ENCODE measurements at regions not wholly inside any gene's neighbourhood (a gene's known extent, or its start where the extent isn't known, plus 50 kb on each side); places are given as distances from the start of the nearest gene placed in this dataset.

DNA sequence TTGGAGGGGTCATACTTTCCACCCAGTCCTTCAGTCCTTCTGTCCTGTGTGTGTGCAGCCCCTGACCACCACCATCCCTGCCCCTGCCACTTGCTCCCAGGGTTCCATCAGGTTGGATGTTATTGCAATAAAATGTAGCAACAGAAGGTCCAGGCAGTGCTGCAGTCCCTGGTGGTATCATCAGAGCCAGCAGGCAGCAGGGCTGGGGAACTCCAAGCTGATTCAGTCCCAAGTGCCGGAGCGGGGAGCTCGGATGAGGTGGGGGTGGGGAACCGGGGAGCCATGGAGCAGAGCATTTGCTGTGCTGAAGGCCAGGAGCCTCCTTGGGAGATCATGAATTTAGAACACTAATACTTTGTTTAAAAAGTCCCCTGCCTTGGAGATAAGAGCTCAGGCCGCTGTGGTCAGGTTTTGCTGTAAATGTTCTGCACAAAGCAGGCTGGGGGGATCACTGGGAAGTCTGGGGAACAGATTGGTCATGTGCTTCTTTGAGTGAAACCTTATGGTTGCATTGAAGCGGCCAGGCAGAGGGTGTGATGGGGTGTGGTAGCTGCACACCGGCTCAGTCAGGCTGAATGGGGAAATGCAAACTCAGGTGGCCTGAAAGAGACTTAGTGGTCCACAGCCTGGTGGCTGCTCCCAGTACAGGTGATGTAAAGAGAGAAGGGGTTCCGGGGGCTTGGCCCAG lies 225.9 kb downstream of the SEC14L1 start:
- DNase-seq = no peak

DNA sequence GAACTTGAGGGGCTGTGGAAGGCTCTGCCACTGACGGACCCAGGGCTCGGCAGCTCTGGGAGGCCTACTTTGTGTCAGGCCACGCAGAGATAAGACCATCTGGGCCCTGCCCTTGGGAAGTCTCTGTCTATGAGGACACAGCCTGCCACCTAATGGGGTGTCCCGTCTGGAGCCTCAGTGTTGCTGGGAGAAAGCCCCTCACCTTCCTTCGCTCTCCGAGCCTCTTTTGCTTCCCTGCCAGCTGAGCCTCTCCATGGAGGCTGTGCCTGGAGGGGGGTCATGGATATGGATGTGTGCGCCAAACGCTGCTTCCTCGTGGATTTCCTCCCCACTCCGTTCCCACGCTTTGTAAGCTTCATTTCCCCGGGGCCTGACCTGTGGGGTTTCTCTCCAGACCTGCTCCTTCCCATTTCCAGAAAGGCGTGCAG lies 228.8 kb downstream of the SEC14L1 start:
- DNase-seq = no peak

DNA sequence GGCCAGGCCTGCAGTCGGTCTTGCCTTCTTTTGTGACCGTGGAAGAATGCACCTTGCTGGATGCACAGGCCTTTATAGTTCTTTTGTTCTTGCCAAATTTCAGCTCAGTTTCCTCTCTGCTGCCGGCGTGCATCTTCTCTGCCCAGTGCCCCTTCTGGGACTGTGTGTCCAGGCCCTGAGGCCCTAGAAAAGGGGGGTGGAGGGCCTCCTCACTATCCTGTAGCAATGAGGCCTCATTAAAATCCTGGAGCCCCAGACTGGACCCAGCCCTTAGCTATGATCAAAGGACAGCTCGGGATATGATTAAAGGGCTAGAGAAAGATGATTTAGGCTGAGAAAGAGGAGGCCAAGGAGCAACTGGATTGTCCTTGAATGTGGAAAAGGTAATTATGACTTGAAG lies 229.8 kb downstream of the SEC14L1 start:
- DNase-seq = no peak

DNA sequence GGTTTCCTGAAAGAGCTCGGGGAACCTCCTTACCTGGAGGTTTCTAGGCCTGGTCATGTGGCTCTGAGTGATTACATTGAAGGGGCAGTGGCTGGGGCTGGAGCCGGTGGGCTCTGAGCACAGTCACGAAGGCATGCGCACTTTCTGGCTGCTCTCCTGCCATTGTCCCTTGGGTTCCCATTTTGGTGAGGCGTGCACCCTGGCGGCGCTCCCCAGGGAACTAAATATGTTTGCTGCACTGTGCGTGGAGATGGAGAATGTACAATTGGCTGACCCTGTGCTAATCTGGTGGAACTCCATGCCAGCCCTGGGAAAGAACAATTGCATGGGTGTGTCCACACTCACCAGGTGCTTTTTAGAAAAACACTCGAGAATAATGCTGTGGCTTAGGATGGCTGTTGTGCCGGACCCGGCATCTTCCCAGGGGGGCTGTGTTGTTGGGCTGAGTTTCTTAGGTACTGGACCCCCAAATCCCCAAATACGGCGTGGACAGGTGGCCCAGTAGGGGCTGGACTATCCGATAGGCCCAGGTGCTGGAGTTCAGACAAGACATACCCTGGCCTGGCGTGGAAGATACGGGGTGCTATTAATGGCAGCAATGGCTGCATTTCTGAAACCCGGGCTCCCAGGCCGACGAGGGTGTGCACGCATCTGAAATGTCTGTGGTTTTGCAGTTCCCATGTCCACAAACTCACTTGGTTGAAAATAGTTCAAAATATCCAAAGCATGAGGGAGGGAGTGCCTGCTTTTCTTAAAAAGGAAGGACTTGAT lies 230.5 kb downstream of the SEC14L1 start:
- no peak for DNase-seq

DNA sequence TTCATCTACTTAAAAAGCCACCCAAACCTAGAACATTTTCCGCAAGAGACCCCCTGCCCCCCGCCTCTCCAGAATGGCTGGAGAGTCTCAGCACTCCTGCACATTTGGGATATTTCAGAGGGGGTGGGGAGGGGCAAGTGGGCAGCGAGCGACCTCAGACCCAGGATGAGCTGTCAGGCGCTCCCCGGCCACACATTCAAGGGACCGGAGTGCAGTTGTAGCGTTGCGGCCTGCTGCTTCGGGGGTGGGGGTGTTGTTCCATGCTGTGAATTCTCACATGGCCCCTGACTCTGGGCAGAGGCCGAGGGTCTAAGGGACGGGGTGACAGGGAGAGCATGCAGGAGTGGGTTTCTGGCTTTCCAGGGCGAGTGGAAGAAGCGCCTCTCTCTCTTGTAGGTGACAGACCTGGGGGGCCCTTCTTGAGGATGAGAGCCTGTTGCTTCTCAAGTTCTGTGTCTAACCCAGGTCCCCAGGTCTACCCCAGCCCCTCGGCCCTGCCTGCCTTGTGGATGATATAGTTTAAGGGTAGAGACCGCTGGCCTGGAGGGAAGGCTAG lies 231.2 kb downstream of the SEC14L1 start:
- DNase-seq = no peak

DNA sequence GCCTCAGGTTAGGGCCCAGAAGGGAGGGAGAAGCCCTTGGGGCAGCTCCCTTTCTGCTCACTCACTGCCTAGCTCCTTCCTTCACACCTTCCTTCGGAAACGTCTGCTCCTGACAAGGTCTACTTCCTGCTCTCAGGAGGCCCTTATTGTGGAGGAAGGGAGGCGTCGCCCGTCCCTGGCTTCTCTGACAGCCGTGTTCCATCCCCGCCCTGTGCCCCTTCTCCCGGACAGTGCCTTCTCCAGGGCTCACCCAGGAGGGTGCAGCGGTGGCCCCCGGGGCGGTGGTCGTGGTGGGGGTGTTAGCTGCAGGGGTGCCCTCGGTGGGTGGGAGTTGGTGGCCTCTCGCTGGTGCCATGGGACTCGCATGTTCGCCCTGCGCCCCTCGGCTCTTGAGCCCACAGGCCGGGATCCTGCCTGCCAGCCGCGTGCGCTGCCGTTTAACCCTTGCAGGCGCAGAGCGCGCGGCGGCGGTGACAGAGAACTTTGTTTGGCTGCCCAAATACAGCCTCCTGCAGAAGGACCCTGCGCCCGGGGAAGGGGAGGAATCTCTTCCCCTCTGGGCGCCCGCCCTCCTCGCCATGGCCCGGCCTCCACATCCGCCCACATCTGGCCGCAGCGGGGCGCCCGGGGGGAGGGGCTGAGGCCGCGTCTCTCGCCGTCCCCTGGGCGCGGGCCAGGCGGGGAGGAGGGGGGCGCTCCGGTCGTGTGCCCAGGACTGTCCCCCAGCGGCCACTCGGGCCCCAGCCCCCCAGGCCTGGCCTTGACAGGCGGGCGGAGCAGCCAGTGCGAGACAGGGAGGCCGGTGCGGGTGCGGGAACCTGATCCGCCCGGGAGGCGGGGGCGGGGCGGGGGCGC lies 231.9 kb downstream of the SEC14L1 start:
- DNase-seq = no peak

DNA sequence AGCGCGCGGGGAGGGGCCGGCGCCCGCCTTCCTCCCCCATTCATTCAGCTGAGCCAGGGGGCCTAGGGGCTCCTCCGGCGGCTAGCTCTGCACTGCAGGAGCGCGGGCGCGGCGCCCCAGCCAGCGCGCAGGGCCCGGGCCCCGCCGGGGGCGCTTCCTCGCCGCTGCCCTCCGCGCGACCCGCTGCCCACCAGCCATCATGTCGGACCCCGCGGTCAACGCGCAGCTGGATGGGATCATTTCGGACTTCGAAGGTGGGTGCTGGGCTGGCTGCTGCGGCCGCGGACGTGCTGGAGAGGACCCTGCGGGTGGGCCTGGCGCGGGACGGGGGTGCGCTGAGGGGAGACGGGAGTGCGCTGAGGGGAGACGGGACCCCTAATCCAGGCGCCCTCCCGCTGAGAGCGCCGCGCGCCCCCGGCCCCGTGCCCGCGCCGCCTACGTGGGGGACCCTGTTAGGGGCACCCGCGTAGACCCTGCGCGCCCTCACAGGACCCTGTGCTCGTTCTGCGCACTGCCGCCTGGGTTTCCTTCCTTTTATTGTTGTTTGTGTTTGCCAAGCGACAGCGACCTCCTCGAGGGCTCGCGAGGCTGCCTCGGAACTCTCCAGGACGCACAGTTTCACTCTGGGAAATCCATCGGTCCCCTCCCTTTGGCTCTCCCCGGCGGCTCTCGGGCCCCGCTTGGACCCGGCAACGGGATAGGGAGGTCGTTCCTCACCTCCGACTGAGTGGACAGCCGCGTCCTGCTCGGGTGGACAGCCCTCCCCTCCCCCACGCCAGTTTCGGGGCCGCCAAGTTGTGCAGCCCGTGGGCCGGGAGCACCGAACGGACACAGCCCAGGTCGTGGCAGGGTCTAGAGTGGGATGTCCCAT lies 232.8 kb downstream of the SEC14L1 start:
- no peak for DNase-seq

DNA sequence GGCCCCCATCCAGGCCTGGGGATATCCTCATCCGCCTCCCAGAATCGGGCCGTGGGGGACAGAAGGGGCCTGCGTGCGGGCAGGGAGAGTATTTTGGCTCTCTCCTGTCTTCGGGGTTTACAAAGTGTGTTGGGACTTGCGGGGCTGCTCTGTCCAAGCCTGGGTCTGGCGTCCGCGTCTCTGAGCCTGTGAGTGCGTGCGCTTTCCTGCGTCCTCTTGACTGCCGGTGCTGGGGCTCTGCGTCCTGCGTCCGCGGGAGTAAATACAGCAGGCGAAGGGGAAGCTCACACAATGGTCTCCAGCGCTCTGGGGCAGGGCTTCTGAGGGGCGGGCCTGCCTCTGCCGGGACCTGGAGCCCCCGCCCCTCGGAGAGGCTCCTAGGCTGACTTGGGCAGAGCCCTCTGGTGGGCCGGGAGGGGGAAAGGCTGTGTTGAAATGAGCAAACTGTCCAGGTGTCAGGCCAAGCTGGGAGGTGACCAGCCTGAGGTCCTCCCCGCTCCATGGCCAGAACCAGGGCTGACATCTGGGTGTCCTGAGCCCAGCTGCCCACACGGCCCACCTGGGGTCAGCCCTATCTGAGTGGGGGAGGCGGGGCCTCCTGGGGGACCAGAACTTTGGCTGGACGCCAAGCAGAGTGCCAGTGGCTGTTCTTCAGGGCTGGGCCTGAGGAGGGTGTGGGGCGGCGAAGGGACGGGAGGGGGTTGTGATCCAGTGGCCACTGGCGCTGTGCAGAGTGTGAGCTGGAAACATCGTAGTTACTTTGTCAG lies 233.6 kb downstream of the SEC14L1 start:
- DNase-seq = no peak

DNA sequence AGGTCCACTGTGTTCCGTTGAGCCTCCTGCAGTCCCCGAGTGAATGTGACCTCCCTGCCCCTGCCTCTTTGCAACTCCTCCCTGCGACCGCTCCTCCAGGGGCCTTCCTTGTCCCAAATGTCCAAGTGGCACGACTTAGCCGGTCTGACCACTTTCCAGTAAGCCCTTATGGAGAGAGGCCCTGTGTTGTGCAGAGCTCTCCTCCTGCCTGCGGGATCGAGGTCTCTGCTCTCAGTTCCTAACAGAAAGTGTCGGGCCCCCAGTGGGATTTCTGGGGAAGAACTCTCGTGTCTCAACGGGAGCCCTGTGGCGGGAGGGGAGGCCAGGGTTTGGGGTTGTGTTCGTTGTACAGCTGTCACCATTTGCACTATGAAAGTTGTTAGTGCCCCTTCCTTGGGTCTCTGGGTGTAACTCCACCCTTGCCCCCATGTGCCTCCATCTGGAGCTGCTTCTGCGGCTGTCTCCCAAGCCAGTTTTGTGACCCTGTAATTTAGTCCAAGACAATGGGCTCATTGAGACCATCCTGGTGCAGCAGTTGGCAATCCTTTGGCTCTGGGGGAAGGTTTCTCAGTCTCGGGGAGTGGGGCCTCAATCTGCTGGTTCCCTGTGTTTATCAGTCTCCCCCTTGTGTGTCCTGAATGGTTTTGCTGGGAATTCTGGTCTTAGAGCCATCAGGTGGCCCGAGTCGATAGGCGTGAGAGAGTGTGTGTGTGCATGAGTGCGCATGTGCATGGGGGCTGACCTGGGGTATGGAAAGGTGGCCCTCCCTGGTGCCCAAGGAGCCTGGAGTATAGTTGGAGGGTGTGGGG lies 234.5 kb downstream of the SEC14L1 start:
- DNase-seq = no peak

DNA sequence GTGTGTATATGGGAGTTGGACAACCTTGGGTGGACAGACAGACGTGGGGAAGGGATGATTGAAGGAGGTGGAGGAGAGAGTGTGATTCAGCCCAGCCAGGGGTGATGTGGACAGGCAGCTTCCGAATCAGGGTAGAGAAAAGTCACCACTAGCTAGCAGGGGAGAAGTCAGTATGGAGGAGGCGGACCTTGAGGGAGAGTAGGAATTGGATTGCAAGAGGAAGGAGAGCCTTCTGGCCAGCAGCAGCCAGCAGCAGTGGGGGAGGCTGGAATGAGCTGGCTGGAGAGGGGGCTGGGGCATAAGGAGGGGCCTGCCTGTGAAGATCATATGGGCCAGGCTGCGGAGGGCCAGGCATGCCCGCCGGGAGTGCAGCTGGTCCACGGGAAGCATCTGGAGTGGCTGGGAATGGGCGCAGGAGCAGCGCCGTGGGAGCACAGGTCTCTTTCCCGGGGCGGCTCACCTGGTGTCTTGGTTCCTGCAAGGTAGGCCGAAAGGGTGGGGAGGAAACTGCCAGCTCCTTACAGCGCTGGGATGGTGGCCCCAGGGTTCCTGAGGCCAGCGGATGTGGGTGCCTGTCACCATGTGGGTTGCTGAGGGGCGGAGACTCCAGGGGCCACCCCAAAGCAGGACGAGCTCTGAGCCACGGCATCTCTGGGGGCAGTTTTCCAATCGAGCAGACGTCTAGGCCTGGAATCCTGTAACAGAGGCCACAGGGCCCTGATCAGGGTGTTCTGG lies 235.3 kb downstream of the SEC14L1 start:
- DNase-seq = no peak

DNA sequence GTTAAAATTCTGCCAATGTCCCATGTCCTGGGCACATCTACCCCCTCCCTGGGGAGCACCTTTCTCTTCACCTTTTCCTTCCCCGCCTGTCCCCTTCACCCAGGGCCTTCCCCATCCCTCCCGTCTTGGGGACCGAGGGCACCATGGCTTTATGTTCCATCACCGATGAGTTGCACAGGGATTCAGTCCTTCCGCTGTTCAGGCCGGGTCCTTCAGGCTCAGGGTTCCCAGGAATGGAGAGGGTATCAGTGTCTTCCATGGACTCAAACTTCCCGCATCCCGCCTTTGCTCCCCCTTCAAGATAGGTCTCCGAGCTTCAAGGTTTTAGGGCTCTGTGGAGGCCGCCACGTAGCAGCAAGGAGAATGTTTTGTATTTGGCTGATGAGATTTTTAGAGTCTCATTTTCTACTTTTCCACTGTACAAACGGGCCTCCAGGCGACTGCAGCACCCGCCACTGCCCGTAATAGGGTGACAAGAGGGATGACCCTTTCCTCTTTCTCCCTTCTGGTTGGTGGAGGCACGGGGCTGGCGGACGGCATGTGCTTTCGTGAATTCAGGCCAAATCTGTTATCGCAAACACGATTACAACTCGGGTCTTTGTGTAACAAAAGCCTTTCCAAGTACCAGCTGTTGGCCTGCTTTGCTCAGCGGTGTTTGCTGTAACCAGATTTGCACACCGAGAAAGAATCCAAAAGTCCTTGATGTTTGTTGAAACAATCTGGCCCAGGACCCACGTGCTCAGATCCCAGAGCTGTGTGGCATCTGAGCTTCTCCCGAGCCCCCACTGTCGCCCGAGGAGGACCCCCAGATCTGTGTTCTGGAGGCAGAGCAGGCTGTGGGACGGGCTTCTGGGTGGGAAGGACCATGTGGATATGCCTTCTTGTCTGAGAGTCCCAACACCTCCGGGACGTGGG lies 236.3 kb downstream of the SEC14L1 start:
- no peak for DNase-seq

DNA sequence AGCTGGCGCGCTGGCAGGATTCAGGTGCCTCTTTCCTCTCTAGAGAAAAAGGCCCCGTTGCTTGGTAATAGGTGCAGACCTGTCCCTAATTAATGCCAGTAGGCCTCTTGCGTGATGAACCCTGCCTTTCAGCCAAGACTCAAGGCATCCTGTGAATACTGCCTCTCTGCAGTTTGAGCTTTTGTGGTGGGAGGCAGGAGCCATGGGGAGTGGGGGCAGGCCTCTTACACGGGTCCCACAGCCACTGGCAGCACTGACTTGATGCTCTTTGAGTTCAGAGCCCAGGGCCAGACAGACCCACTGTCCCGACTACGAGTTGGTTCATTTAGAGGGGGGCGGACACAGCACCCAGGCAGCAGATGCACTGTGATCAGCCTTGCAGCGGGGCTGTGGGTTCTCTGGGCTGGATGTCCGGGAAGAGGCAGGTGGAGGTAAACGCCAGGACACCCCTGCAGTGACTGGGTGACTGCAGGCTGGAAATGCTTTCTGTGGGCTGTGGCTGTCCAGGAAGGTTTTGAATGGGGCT lies 237.0 kb downstream of the SEC14L1 start:
- DNase-seq = no peak

DNA sequence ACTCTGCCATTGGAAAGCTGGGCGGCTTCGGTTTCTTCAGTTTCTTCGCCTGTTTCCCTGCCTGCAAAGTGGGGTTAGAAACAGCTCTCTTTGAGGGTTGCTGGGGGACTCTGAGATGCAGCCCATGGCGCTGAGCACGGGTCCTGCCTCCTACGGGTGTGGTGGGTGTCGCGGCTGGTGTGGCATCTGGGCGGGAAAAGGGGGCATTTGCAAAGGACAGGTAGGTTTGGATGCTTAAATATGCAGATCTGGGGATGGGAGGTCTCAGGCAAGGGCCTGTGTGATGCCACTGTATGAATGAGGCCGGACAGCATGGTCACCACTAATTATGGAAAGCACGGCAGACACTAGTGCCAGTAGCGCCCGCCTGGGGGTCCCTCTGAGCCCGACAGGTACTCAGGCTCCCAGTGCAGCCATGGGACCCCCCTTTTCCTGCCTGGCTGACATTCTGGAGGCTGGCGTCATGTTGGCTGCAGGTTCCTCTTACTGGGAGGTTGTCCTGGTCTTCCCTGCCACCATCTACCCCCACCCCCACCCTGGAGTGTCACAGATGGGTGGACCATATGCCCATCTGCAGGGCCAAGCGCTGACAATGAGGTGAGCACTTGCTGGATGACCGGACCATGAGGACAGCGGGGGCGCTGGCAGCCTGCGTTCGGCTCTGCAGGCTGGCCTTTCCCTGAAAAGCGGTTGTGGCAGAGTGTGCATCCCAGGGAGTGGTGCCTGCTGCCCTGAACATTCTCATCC lies 237.7 kb downstream of the SEC14L1 start:
- no peak for DNase-seq

DNA sequence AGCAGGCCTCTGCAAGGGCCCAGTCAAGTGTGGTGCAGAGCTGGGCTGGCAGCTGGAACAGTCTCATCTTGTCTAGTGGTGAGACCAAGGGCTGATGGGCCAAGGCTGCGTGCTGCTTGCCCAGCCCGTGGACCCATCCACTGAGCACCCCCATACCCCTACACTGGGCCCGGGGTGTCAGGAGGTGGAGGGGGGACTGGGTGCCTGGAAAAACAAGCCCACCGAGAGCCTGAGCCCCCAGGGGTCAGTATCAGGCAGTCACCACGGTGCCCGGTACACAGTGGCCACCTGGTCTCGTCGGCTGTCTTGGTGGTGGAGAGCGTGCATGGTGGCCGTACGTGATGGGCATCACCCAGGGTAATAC lies 238.3 kb downstream of the SEC14L1 start:
- DNase-seq = no peak

DNA sequence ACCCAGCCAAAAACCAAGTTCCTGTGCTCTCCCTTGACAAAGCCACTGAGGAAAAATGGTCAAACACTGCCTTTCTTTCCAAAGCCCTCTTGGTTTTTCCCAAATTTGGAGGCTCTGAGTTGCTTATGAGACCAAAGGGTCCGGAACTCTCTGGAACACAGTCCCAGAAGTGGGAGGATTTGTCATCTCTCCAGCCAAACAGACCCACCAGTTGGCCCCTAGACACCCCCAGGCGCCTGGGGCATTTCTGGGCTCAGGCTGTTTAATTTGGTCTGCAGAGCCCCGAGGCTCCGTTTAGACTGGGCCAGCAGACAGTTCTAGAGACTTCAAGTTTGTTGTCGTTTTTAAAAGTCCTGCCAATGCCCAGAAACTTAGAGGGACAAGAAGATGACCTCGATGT lies 239.1 kb downstream of the SEC14L1 start:
- no peak for DNase-seq

DNA sequence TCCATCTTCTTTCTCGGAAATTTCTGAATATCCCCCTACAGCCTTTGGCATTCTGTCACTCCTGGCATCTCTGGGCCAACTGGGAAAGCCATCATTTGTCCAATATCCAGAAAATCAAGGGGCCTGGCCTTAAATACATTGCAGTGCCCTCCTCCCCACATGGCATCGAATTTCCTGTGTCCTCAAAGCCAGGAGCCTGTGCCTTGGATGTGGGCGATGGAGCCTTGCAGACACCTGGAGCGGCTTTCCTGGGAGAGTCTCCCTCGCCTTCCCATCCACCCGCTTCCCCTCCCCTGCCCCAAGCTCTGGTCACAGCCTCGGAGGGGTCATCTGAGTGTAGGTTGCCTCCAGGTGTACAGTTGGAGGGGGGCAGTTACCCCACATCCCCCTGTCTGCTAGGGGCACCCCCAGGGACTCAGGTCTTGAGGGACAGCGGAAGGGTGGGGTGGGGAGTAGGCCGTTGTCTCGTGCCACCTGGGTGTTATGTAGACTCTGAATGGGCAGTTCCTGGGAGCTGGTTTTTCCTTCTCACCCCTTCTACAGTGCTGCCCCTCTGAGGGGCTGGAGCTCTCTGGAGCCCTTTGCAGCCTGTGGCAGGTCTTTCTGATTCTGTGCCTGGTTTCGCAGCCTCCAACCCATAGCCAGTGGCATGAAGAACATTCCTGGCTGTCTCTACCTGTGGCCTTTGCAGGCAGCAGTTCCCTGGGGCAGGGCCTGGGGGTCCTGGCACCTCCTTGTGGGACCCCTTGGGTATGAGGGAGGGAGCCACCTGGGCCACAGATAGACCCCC lies 239.8 kb downstream of the SEC14L1 start:
- no peak for DNase-seq

DNA sequence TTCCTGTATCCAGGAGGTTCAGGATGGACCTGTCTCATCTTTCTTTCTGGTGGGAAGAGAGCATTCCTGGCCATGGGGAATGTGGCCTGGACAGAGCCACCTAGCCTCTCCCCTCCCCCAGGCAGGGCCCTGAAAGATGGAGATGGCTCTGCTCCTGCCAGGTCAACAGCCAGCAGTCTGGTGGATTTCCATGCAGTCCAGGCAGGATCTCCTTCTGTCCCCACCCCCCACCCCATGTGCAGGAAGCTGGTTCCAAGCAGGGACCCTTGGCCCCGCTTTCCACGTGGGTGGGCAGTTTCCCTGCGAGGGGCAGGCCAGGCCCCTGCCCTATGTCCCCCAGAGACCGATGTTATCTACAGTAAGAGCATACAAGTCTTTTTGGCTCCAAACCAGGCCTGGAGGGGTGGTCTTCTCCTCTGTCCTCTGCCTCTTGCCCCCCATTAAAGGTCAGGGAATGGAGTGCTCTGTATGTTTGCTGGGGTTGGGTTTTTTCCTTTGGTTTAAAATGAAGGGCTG lies 240.5 kb downstream of the SEC14L1 start:
- DNase-seq = no peak
